Type B pancreatic cell (in vitro differentiated cells): ENCODE measurements at regions not wholly inside any gene's neighbourhood (a gene's known extent, or its start where the extent isn't known, plus 50 kb on each side); places are given as distances from the start of the nearest gene placed in this dataset.

Experiments used
- DNase-seq: peaks from one replicate; pipeline ENCODE4 v3.0.0; 2021; ENCODE audit warnings: mixed read lengths; ENCODE audit not compliant: unreplicated experiment; ENCODE audit errors: extremely low spot score
- H3K27ac Mint-ChIP-seq: 2 replicates; pipeline ENCODE4 v1.8.0; 2021; ENCODE audit warnings: mild to moderate bottlenecking, mixed read lengths
- H3K27me3 Mint-ChIP-seq: 2 replicates; pipeline ENCODE4 v1.8.0; 2021; ENCODE audit warnings: mixed read lengths
- H3K36me3 Mint-ChIP-seq: 2 replicates; pipeline ENCODE4 v1.8.0; 2021; ENCODE audit warnings: mixed read lengths
- H3K4me1 Mint-ChIP-seq: one replicate; pipeline ENCODE4 v1.8.0; 2021; ENCODE audit warnings: mixed read lengths; ENCODE audit not compliant: unreplicated experiment
- H3K4me3 Mint-ChIP-seq: 2 replicates; pipeline ENCODE4 v1.8.0; 2021; ENCODE audit warnings: mild to moderate bottlenecking, mixed read lengths
- H3K9me3 Mint-ChIP-seq: 2 replicates; pipeline ENCODE4 v1.8.0; 2021; ENCODE audit warnings: mixed read lengths
- CTCF ChIP-seq: fragments of 200-600 bp; sonication (generic); conservative IDR thresholded peaks from 2 replicates; pipeline ENCODE4 v1.5.0; 2021; ENCODE audit warnings: antibody characterized with exemption, mild to moderate bottlenecking

- H3K27ac Mint-ChIP-seq, result no peak overlapping the region
- peaks cover 15% of the 10 kb centered on the region for H3K4me1 Mint-ChIP-seq
- no peak overlapping the region for H3K4me3 Mint-ChIP-seq
- H3K9me3 Mint-ChIP-seq, result peaks cover 15% of the 10 kb centered on the region
- no peaks in the 10 kb centered on the region for H3K36me3 Mint-ChIP-seq
- H3K27me3 Mint-ChIP-seq, result peaks cover 7% of the 10 kb centered on the region
- DNase-seq, result no peak
- TF ChIP-seq CTCF, result no peak
These were observed 208.9 kb downstream of the ZNF608 start for GRCh38 chr5:124537522-124537921.

- Mint-ChIP-seq H3K9me3 (peaks cover 15% of the 10 kb centered on the region), H3K36me3 (no peaks in the 10 kb centered on the region), H3K27me3 (peaks cover 5% of the 10 kb centered on the region), H3K27ac (no peak overlapping the region), H3K4me1 (peaks cover 15% of the 10 kb centered on the region), H3K4me3 (no peak overlapping the region)
- no peak for DNase-seq
- TF ChIP-seq CTCF, result no peak
These were observed 209.3 kb downstream of the ZNF608 start for GRCh38 chr5:124537107-124537506.

- Mint-ChIP-seq H3K4me1 (peaks cover 15% of the 10 kb centered on the region), H3K27me3 (peaks cover 3% of the 10 kb centered on the region), H3K4me3 (no peak overlapping the region), H3K36me3 (no peaks in the 10 kb centered on the region), H3K27ac (no peak overlapping the region), H3K9me3 (peaks cover 15% of the 10 kb centered on the region)
- no peak for DNase-seq
- TF ChIP-seq CTCF, result no peak
These were observed 210.1 kb downstream of the ZNF608 start for GRCh38 chr5:124536333-124536732.

GRCh38 chr5:124530916-124531315 is 215.5 kb downstream of the ZNF608 start:
- TF ChIP-seq CTCF, result no peak
- peaks cover 14% of the 10 kb centered on the region for H3K9me3 Mint-ChIP-seq
- H3K4me1 Mint-ChIP-seq, result no peaks in the 10 kb centered on the region

GRCh38 chr5:124528838-124529237 is 217.6 kb downstream of the ZNF608 start:
- DNase-seq, result no peak
- Mint-ChIP-seq H3K9me3 (peaks cover 14% of the 10 kb centered on the region), H3K27ac (no peak overlapping the region), H3K4me3 (no peak overlapping the region), H3K4me1 (no peaks in the 10 kb centered on the region), H3K36me3 (no peaks in the 10 kb centered on the region), H3K27me3 (peaks cover 4% of the 10 kb centered on the region)
- TF ChIP-seq CTCF, result no peak

More at GRCh38 chr5:124530916-124531315, 215.5 kb downstream of the ZNF608 start:
- H3K36me3 Mint-ChIP-seq, result no peaks in the 10 kb centered on the region
- H3K4me3 Mint-ChIP-seq, result no peak overlapping the region
- peaks cover 4% of the 10 kb centered on the region for H3K27me3 Mint-ChIP-seq
- DNase-seq, result no peak
- no peak overlapping the region for H3K27ac Mint-ChIP-seq
